GM23338 (cell line): ENCODE measurements at regions not wholly inside any gene's neighbourhood (a gene's known extent, or its start where the extent isn't known, plus 50 kb on each side); places are given as distances from the start of the nearest gene placed in this dataset.

Experiments
- EZH2 ChIP-seq: fragments of 200-600 bp; sonication (generic); IDR thresholded peaks from one replicate; pipeline ENCODE4 v1.8.0; 2017; ENCODE audit warnings: antibody characterized with exemption, mild to moderate bottlenecking, low read depth; ENCODE audit not compliant: unreplicated experiment
- EZH2phosphoT487 ChIP-seq: fragments of 200-600 bp; sonication (generic); IDR thresholded peaks from one replicate; pipeline ENCODE4 v1.8.1; 2018; ENCODE audit warnings: antibody characterized with exemption; ENCODE audit not compliant: unreplicated experiment
- JUNB ChIP-seq: IDR thresholded peaks from one replicate; pipeline ENCODE4 v1.6.1; 2016; ENCODE audit warnings: antibody characterized with exemption; ENCODE audit not compliant: unreplicated experiment
- NANOG ChIP-seq: IDR thresholded peaks from 2 replicates; pipeline ENCODE4 v1.6.1; 2016; ENCODE audit warnings: antibody characterized with exemption, borderline replicate concordance
- POLR2AphosphoS5 ChIP-seq: IDR thresholded peaks from 2 replicates; pipeline ENCODE4 v1.6.1; 2016; ENCODE audit warnings: antibody characterized with exemption, low read depth
- TF ChIP-seq, protein P1 (sequence below), 2 experiments: fragments of 200-600 bp in 1 of 2; sonication (generic) in 1 of 2; conservative IDR thresholded peaks; 2 replicates each; pipeline versions ENCODE4 v1.5.1 to v1.6.1; 2016 to 2017; ENCODE audit warnings: antibody characterized with exemption in 2 of 2, low read depth in 2 of 2, mild to moderate bottlenecking in 2 of 2, moderate library complexity in 1 of 2
- TF ChIP-seq, protein P2 (sequence below): IDR thresholded peaks from one replicate; pipeline ENCODE4 v1.6.1; 2018; ENCODE audit warnings: antibody characterized with exemption; ENCODE audit not compliant: unreplicated experiment
- TF ChIP-seq, protein P3 (sequence below): IDR thresholded peaks from 2 replicates; pipeline ENCODE4 v1.6.1; 2016; ENCODE audit warnings: antibody characterized with exemption

DNA sequence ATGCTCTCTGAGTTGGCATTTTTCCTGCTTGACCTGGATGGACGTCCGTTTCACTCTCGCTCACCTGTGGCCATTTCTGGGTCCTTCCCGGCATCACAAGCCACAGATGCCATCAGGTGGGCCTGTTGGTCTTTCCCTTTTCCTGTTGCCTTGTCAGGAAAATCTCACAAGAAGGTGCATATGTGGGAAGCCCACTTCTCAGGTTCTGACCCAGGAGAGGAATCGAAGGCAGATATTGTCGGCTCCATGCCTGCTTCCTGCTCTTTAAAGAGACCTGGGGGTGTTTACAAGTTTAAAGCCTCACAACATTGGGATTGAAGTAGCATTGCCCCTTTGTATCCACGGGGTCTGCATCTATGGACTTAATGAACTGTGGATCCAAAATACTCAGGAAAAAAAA is 357.9 kb downstream of the RPS24 start:
- no peak for TF ChIP-seq POLR2AphosphoS5
- TF ChIP-seq, protein P1, sequence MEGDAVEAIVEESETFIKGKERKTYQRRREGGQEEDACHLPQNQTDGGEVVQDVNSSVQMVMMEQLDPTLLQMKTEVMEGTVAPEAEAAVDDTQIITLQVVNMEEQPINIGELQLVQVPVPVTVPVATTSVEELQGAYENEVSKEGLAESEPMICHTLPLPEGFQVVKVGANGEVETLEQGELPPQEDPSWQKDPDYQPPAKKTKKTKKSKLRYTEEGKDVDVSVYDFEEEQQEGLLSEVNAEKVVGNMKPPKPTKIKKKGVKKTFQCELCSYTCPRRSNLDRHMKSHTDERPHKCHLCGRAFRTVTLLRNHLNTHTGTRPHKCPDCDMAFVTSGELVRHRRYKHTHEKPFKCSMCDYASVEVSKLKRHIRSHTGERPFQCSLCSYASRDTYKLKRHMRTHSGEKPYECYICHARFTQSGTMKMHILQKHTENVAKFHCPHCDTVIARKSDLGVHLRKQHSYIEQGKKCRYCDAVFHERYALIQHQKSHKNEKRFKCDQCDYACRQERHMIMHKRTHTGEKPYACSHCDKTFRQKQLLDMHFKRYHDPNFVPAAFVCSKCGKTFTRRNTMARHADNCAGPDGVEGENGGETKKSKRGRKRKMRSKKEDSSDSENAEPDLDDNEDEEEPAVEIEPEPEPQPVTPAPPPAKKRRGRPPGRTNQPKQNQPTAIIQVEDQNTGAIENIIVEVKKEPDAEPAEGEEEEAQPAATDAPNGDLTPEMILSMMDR (conservative IDR thresholded peaks at IDR 0.05; ENCODE audit: low read depth in 2 of 2), result no peak
- TF ChIP-seq EZH2, result no peak
- TF ChIP-seq NANOG, result no peak
- TF ChIP-seq, protein P2, sequence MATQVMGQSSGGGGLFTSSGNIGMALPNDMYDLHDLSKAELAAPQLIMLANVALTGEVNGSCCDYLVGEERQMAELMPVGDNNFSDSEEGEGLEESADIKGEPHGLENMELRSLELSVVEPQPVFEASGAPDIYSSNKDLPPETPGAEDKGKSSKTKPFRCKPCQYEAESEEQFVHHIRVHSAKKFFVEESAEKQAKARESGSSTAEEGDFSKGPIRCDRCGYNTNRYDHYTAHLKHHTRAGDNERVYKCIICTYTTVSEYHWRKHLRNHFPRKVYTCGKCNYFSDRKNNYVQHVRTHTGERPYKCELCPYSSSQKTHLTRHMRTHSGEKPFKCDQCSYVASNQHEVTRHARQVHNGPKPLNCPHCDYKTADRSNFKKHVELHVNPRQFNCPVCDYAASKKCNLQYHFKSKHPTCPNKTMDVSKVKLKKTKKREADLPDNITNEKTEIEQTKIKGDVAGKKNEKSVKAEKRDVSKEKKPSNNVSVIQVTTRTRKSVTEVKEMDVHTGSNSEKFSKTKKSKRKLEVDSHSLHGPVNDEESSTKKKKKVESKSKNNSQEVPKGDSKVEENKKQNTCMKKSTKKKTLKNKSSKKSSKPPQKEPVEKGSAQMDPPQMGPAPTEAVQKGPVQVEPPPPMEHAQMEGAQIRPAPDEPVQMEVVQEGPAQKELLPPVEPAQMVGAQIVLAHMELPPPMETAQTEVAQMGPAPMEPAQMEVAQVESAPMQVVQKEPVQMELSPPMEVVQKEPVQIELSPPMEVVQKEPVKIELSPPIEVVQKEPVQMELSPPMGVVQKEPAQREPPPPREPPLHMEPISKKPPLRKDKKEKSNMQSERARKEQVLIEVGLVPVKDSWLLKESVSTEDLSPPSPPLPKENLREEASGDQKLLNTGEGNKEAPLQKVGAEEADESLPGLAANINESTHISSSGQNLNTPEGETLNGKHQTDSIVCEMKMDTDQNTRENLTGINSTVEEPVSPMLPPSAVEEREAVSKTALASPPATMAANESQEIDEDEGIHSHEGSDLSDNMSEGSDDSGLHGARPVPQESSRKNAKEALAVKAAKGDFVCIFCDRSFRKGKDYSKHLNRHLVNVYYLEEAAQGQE, result no peak
- TF ChIP-seq, protein P3, sequence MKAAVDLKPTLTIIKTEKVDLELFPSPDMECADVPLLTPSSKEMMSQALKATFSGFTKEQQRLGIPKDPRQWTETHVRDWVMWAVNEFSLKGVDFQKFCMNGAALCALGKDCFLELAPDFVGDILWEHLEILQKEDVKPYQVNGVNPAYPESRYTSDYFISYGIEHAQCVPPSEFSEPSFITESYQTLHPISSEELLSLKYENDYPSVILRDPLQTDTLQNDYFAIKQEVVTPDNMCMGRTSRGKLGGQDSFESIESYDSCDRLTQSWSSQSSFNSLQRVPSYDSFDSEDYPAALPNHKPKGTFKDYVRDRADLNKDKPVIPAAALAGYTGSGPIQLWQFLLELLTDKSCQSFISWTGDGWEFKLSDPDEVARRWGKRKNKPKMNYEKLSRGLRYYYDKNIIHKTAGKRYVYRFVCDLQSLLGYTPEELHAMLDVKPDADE, result no peak
- TF ChIP-seq JUNB, result no peak
- TF ChIP-seq EZH2phosphoT487, result no peak
